IMR-90 (cell line): ENCODE measurements at regions not wholly inside any gene's neighbourhood (a gene's known extent, or its start where the extent isn't known, plus 50 kb on each side); places are given as distances from the start of the nearest gene placed in this dataset.

Source experiments
- ATAC-seq: fragments of 200-7000 bp; cut with Tn5 transposase; 2 replicates; pipeline ENCODE4 v1.9.1; 2020; ENCODE audit warnings: low read depth, mild to moderate bottlenecking, moderate library complexity
- BruUV-seq: library from RNA; stranded (reverse); fragments of 400-500 nt; replicated peaks from 2 replicates; lab custom pipeline; 2021; lab: Mats Ljungman, UMichigan
- CTCF ChIA-PET: fragments of 300-600 bp; formaldehyde crosslinking; extraction: SDS; loops from one replicate; lab custom pipeline; 2021; ENCODE audit warnings: antibody characterized with exemption; lab: Yijun Ruan, JAX
- POLR2A ChIA-PET: fragments of 300-600 bp; sonication (Branson Sonifier 250); formaldehyde crosslinking; loops from one replicate; lab custom pipeline; 2022; ENCODE audit warnings: antibody characterized with exemption; ENCODE audit not compliant: unreplicated experiment; lab: Charles Lee
- DNase-seq: peaks from one replicate; pipeline ENCODE4 v3.0.0; 2013
- H2AFZ ChIP-seq: replicated peaks from 2 replicates; pipeline ENCODE3; 2013; ENCODE audit warnings: low read length, mild to moderate bottlenecking; ENCODE audit not compliant: poor library complexity
- H2AK5ac ChIP-seq: 2 replicates; pipeline ENCODE4 v1.6.1; 2013; ENCODE audit warnings: low read depth, low read length, inconsistent platforms
- H2AK9ac ChIP-seq: replicated peaks from 2 replicates; pipeline ENCODE3; 2013; ENCODE audit warnings: mild to moderate bottlenecking, low read depth, low read length, moderate library complexity; ENCODE audit not compliant: poor library complexity
- H2BK120ac ChIP-seq: 2 replicates; pipeline ENCODE4 v1.6.1; 2013; ENCODE audit warnings: low read depth, low read length, inconsistent platforms
- H2BK15ac ChIP-seq: 3 replicates; pipeline ENCODE4 v1.6.1; 2013; ENCODE audit warnings: low read depth, low read length, inconsistent platforms
- H2BK20ac ChIP-seq: 2 replicates; pipeline ENCODE4 v1.6.1; 2013; ENCODE audit warnings: low read depth, mild to moderate bottlenecking, inconsistent platforms, low read length, moderate library complexity
- H2BK5ac ChIP-seq: 2 replicates; pipeline ENCODE4 v1.6.1; 2013; ENCODE audit warnings: mild to moderate bottlenecking, low read depth, low read length, inconsistent platforms; ENCODE audit not compliant: poor library complexity, severe bottlenecking
- H3K14ac ChIP-seq: replicated peaks from 2 replicates; pipeline ENCODE4 v1.6.1; 2013; ENCODE audit warnings: low read depth, low read length, inconsistent platforms
- H3K18ac ChIP-seq: 2 replicates; pipeline ENCODE4 v1.6.1; 2013; ENCODE audit warnings: low read depth, low read length, control low read depth
- H3K23ac ChIP-seq: 2 replicates; pipeline ENCODE4 v1.6.1; 2013; ENCODE audit warnings: low read depth, low read length, inconsistent platforms
- H3K27ac ChIP-seq: 2 replicates; pipeline ENCODE4 v1.5.1; 2013; ENCODE audit warnings: mild to moderate bottlenecking, control low read depth, low read length; ENCODE audit not compliant: insufficient read depth
- H3K27me3 ChIP-seq: 2 replicates; pipeline ENCODE4 v1.6.1; 2013; ENCODE audit warnings: low read length; ENCODE audit not compliant: control insufficient read depth, insufficient read depth
- H3K36me3 ChIP-seq: 2 replicates; pipeline ENCODE4 v1.6.1; 2013; ENCODE audit warnings: low read length, mixed read lengths; ENCODE audit not compliant: control insufficient read depth, insufficient read depth
- H3K4ac ChIP-seq: 2 replicates; pipeline ENCODE4 v1.6.1; 2013; ENCODE audit warnings: low read depth, low read length, inconsistent platforms
- H3K4me1 ChIP-seq: 2 replicates; pipeline ENCODE4 v1.6.1; 2013; ENCODE audit warnings: low read length, mixed read lengths; ENCODE audit not compliant: control insufficient read depth, insufficient read depth
- H3K4me2 ChIP-seq: 2 replicates; pipeline ENCODE4 v1.6.1; 2013; ENCODE audit warnings: low read depth, mild to moderate bottlenecking, control low read depth, low read length, moderate library complexity
- H3K4me3 ChIP-seq: 2 replicates; pipeline ENCODE4 v1.5.1; 2013; ENCODE audit warnings: low read depth, mild to moderate bottlenecking, control low read depth, low read length, moderate library complexity; ENCODE audit not compliant: insufficient read depth
- H3K56ac ChIP-seq: 2 replicates; pipeline ENCODE4 v1.6.1; 2013; ENCODE audit warnings: low read length, inconsistent platforms; ENCODE audit not compliant: insufficient read depth; ENCODE audit errors: extremely low read depth
- H3K79me1 ChIP-seq, 2 experiments: 2 replicates each; pipeline ENCODE4 v1.6.1; 2013; ENCODE audit warnings: low read length in 2 of 2, inconsistent platforms in 1 of 2, low read depth in 1 of 2
- H3K9ac ChIP-seq: 2 replicates; pipeline ENCODE4 v1.6.1; 2013; ENCODE audit warnings: low read depth, low read length, control low read depth
- H3K9me1 ChIP-seq: 2 replicates; pipeline ENCODE4 v1.6.1; 2013; ENCODE audit warnings: low read length, inconsistent platforms; ENCODE audit not compliant: insufficient read depth
- H3K9me3 ChIP-seq: 2 replicates; pipeline ENCODE4 v1.6.1; 2013; ENCODE audit warnings: low read length; ENCODE audit not compliant: control insufficient read depth, insufficient read depth
- H4K20me1 ChIP-seq: 2 replicates; pipeline ENCODE4 v1.6.1; 2013; ENCODE audit warnings: low read length, inconsistent platforms; ENCODE audit not compliant: insufficient read depth
- H4K5ac ChIP-seq: 2 replicates; pipeline ENCODE4 v1.6.1; 2013; ENCODE audit warnings: mild to moderate bottlenecking, low read depth, low read length, control low read depth
- H4K8ac ChIP-seq, 2 experiments: 2 replicates each; pipeline ENCODE4 v1.6.1; 2013; ENCODE audit warnings: low read depth in 2 of 2, low read length in 2 of 2, control low read depth in 1 of 2, inconsistent platforms in 1 of 2
- H4K91ac ChIP-seq: 2 replicates; pipeline ENCODE4 v1.6.1; 2013; ENCODE audit warnings: low read depth, low read length, inconsistent platforms; ENCODE audit not compliant: insufficient read depth
- BHLHE40 ChIP-seq: fragments of 150-350 bp; IDR thresholded peaks from 2 replicates; pipeline ENCODE4 v1.6.1; 2016; ENCODE audit warnings: mild to moderate bottlenecking, low read depth, low read length
- FOS ChIP-seq: fragments of 150-350 bp; IDR thresholded peaks from 2 replicates; pipeline ENCODE4 v1.6.1; 2016; ENCODE audit warnings: low read depth, low read length
- NFE2L2 ChIP-seq: fragments of 150-350 bp; IDR thresholded peaks from 2 replicates; pipeline ENCODE4 v1.6.1; 2016; ENCODE audit warnings: low read depth, mild to moderate bottlenecking, low read length
- POLR2A ChIP-seq: IDR thresholded peaks from 2 replicates; pipeline ENCODE4 v1.6.1; 2012; ENCODE audit warnings: mild to moderate bottlenecking, low read depth, low read length
- RAD21 ChIP-seq: IDR thresholded peaks from 2 replicates; pipeline ENCODE4 v1.6.1; 2012; ENCODE audit warnings: low read length, improper control_type of control experiment
- RCOR1 ChIP-seq: IDR thresholded peaks from 2 replicates; pipeline ENCODE4 v1.6.1; 2012; ENCODE audit warnings: mild to moderate bottlenecking, low read length, improper control_type of control experiment; ENCODE audit not compliant: insufficient replicate concordance
- WGBS, 2 experiments: methylation state at CpG; one replicate each; pipeline versions ENCODE4 v1.1.5 to v1.1.7; 2013; ENCODE audit warnings: missing lambda C conversion rate in 2 of 2; ENCODE audit not compliant: insufficient read length in 1 of 2; ENCODE audit errors: extremely low coverage in 2 of 2; 5-methylcytosine and 5-hydroxymethylcytosine counted together
- dilution Hi-C: fragments of 300-500 bp; cut with HindIII; formaldehyde crosslinking; loops from one replicate; pipeline ENCODE4 v1.14.3; 2018; ENCODE audit warnings: low sequenced_read_pairs; ENCODE audit not compliant: unreplicated experiment
- in situ Hi-C: fragments of 300-500 bp; cut with MboI; formaldehyde crosslinking; loops from 3 replicates; pipeline ENCODE4 v1.14.3; 2019; ENCODE audit warnings: low sequenced_read_pairs, inconsistent platforms, mixed read lengths
- intact Hi-C: fragments of 100-400 bp; cut with micrococcal nuclease; formaldehyde crosslinking; loops from 2 replicates; pipeline ENCODE4 v1.10.0; 2022

DNA sequence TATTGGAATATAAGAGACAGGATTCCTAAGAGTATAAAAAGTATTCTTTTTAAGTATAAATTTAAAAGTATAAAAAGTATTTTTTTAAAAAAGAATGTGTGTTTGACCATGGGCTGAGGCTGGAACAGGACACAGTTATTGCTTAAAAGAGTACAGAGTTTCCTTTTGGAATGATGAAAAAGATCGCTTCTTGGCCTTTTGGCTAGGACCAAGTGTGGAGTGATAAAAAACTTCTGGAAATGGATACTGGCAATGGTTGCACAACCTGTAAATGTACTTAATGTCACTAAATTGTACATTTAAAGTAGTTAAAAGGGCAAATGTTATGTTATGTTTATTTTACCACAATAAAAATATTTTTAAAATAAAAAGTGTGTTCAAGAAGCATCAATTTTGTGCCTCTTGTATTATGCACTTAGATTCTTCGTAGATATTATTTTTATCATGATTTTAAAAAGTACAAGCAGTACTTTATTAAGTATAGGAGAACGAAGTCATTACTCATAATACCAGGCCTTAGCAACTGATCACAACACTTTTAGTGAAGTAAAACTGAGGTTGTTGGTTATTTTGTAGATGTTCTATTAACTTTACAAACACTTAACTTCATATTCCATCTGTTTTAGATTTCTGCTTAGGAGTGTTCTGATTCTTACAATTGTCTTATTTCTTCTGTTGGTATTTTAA, 389.1 kb upstream of the ZP4 start:
- H2BK120ac ChIP-seq, result no peak overlapping the region
- dilution Hi-C loops (no loop called here), intact Hi-C loops (no loop called here), in situ Hi-C loops (no loop called here)
- H3K4me1 ChIP-seq, result no peaks in the 10 kb centered on the region
- ATAC-seq, result no peak
- no peak overlapping the region for H3K27ac ChIP-seq
- no peaks in the 10 kb centered on the region for H3K36me3 ChIP-seq
- H3K9me1 ChIP-seq, result no peaks in the 10 kb centered on the region
- no peak overlapping the region for H4K91ac ChIP-seq
- no peak overlapping the region for H3K56ac ChIP-seq
- TF ChIP-seq BHLHE40 (no peak), POLR2A (no peak), NFE2L2 (no peak), RAD21 (no peak), RCOR1 (no peak), FOS (no peak)
- no peak overlapping the region for H3K14ac ChIP-seq
- no peaks in the 10 kb centered on the region for H4K20me1 ChIP-seq
- H3K27me3 ChIP-seq, result no peaks in the 10 kb centered on the region
- no peak overlapping the region for H4K5ac ChIP-seq
- BruUV-seq, result no TSS peak
- H3K18ac ChIP-seq, result no peak overlapping the region
- H3K4me3 ChIP-seq, result no peak overlapping the region
- ChIA-PET CTCF (no interaction called here), POLR2A (no interaction called here)
- H3K79me1 ChIP-seq, result no peaks in the 10 kb centered on the region
- H3K9me3 ChIP-seq, result peaks cover 14% of the 10 kb centered on the region
- H2BK15ac ChIP-seq, result no peak overlapping the region
- no peak for DNase-seq
- no peak overlapping the region for H3K4me2 ChIP-seq
- no peak overlapping the region for H3K4ac ChIP-seq
- no peak overlapping the region for H4K8ac ChIP-seq
- no peak overlapping the region for H2AK5ac ChIP-seq
- no peak overlapping the region for H2BK5ac ChIP-seq
- no peak overlapping the region for H2BK20ac ChIP-seq
- no peak overlapping the region for H3K9ac ChIP-seq
- no peak overlapping the region for H3K23ac ChIP-seq
- H2AK9ac ChIP-seq, result no peak overlapping the region
- no CpG with 5 or more reads among the region's 3 CpGs for WGBS, 2 experiments
- no peak overlapping the region for H2AFZ ChIP-seq
